Dedifferentiated amniotic fluid mesenchymal stem cell (primary cell): ENCODE measurements at regions not wholly inside any gene's neighbourhood (a gene's known extent, or its start where the extent isn't known, plus 50 kb on each side); places are given as distances from the start of the nearest gene placed in this dataset.

ENCODE experiments used
- DNase-seq: peaks from one replicate; pipeline ENCODE4 v3.0.0-alpha.2; 2016; ENCODE audit errors: extremely low spot score

GRCh38 chr10:28962768-28963167 lies 285.4 kb downstream of the BAMBI start:
- DNase-seq = no peak

- no peak for DNase-seq
Measured at GRCh38 chr10:28963539-28964221, 286.4 kb downstream of the BAMBI start.

GRCh38 chr10:28965937-28966336 lies 288.6 kb downstream of the BAMBI start:
- no peak for DNase-seq

DNA sequence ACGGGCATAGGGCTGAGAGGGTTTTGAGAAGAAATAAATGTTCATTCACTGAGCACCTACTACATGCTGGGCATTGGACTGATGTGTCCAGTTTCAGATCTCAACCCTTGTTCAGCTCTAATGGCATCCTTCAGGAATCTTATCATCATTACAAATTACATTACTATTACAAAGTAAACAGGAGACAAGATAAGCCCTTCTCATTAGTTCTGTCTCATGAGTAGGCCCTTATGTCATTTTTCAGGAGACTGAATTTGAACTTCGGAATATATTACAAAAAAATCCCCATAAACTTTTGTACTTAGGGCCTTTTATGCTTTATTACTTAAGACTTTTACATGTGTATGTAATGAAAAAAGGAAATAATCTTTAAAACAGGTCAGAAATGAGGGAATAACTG lies 289.7 kb downstream of the BAMBI start:
- no peak for DNase-seq

DNA sequence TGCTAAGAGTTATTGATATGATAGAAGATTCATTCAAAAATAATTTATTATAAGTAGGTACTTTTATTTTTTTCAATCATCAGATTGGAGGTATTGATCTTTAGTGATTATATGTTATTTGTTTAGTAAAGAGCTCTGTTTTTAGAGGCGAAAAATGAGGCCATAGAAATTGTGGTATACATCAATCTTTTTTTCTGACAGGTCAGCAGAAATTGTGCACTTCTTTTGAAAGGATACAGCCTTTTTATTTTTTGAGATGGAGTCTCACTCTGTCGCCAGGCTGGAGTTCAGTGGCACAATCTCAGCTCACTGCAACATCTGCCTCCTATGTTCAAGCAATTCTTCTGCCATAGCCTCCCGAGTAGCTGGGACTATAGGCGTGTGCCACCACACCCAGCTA lies 292.1 kb downstream of the BAMBI start:
- DNase-seq = no peak

GRCh38 chr10:28970231-28970630 lies 292.9 kb downstream of the BAMBI start:
- no peak for DNase-seq

DNA sequence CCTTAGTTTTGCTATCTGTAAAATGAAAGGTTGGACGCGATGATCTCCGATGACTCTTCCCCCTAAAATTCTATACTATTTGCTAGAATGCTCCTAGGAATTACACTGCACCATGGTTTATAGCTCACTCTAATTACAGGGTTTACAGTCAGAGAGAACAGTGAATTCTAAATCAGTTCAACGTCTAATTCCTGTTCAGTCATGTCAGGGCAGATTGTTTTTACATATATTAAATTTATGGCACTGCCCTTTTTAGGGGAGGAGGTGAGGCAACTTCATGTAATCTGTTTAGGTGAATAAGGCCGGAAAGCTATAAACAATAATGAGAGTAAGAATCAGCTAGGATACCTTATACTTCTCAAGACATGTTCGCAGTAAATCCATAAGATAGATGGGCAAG lies 293.9 kb downstream of the BAMBI start:
- DNase-seq = no peak

DNA sequence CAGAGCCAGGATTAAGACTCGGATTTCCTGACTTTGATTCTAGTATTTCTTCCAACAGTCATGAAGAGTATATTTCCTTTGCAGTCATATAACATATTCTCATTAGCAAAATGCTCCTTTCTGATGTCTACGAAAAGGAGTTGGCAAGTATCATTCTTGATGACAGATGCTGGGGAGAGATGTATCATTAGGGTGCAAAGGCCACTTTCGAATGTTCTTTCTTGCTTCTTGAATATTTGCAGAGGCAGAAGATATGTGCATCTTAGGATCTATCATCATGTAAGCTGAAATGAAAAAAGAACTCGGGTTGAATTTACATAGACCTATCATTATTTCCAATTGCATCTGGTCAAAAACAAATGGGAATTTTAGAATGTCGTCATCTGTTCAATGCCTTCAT lies 294.4 kb downstream of the BAMBI start:
- DNase-seq = no peak

GRCh38 chr10:28973309-28973972 lies 296.1 kb downstream of the BAMBI start:
- DNase-seq = no peak

DNA sequence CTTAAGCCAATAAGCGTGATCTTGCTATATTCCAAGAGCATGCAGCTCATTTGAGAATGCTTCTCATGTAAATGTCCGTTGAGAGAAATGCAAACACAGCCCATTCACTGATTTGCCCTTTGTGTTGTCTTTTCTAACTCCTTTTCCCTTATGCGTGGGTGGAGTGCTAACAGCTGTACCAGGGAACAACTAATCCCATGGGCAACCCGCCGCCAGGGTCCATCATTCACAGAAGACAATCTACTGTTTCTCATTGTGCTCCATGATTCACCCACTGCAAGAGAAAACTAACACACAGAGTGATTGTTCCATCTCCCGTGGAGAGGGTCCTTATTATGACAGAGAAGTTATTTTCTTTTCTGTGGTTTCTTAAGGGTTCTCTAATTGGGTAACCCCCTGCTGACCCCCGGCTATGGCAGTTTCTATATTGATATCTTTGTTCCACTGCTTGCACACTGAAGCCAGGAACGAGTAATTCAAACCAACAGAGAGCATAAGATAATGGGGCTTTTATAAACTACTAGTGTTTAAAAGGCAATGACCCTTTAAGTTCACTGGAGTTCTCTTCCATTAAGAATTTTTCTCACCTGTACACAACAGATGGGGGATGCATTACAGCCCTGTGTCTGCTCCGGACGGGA lies 298.7 kb downstream of the BAMBI start:
- no peak for DNase-seq

GRCh38 chr10:28977518-28977917 lies 300.2 kb downstream of the BAMBI start:
- DNase-seq = no peak

DNA sequence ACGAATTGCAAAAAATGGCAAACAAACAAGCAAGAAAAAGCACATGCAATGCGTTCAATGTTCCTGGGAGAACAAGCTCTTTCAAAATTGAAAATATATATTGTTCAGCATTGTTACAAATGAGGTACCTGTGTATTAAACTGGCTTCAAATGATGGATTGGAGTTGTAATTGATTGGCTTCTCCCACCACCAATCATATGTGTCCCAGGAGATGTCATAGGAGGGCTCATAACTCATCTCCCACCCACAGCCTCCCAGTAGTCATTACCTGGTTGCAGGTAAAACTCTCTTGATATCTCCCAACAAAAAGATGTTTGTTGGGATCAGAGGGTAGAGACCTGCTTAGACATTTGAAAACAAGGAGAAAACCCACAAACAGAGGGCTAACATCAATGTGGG lies 302.9 kb downstream of the BAMBI start:
- no peak for DNase-seq

GRCh38 chr10:28981007-28981406 lies 303.7 kb downstream of the BAMBI start:
- no peak for DNase-seq

GRCh38 chr10:28982974-28983373 lies 305.7 kb downstream of the BAMBI start:
- DNase-seq = no peak

DNA sequence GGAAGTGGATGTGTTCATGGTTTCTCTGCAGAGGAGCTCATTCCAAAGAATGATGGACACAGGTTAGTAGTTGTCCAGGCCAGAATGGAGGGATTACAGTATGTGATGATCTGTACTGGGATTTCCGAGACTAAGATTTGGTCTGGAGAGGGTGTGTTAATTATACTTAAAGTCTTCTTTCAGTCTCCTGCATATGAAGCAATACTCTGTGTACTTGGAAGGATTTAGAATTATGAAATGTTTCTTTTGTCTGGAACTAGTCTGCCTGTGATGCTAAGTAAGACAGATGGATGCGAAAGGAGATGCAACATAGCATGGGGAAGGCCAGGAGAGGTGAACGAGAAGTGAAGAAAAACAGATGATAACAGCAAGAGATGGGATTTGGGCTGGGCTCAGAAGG lies 305.1 kb upstream of the LYZL1 start:
- no peak for DNase-seq

- DNase-seq = peak; percentile 75
Measured at GRCh38 chr10:28984431-28984830, 304.4 kb upstream of the LYZL1 start.

DNA sequence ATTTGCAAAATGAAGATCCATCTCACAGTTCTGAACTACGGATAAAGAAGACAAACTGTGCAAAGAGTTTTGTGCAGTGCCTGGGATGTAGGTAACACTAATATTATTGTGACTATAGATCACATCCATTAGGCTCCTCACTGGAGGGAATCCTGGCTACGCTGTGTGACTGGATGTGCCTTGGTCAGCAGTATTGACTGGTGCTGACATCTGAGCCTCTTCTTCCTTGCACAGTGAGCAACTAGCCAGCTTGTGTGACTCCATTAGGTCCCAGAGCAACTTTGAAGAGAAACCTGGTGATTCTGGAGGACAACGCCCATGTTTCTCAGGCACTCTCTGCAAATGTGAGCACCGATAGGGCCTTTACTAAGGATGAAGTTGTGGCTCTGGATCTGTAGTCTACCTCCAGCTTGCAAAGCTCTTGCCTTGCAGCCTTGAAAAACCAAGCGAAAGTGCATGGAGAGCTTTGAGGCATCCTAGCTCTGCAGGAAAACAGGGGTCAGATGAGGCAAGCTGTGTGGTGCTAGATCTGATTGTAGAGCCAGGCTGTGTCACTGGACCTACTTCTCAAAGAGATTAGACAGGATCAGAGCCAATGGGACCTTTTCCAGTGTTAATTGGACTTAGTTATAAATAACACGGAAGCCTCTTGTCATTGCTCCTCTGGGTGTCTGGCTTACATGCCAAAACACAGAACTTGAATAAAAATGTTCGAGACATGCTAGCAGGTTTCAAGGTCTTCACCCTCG lies 303.6 kb upstream of the LYZL1 start:
- DNase-seq = no peak

DNA sequence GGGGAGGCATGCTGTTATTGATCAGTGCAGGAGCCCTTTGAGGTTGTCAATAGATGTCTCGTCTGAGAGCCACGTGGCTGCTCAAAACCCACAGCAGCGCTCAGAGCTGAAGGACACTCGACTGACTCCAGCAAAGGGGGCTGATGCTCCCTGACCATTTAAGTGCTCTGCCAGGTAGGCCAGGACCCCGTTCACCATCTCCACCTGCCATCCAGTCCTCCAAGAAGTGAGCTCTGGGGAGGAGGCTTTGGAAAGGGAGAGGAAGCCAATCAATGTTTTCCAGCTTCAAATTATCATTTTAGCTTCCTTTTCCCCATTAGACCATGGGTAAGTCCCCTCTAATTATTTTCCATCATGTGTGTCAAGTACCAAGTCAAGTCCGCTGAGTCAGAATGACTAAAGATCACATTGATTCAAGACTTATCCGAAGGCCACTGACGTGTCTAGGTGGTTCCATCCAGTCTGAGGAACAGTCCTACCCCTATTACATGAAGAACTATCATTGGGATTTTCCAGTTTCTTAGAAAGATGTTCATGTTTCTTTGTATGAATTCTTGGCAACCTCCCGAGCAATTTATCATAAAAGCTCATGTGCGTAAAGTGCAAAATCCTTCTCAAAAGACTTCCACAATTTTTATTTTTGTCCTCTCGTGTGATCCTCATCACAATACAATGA lies 302.6 kb upstream of the LYZL1 start:
- no peak for DNase-seq

- no peak for DNase-seq
Measured at GRCh38 chr10:28986856-28987255, 302.0 kb upstream of the LYZL1 start.

GRCh38 chr10:28987555-28988320 lies 301.1 kb upstream of the LYZL1 start:
- no peak for DNase-seq

DNA sequence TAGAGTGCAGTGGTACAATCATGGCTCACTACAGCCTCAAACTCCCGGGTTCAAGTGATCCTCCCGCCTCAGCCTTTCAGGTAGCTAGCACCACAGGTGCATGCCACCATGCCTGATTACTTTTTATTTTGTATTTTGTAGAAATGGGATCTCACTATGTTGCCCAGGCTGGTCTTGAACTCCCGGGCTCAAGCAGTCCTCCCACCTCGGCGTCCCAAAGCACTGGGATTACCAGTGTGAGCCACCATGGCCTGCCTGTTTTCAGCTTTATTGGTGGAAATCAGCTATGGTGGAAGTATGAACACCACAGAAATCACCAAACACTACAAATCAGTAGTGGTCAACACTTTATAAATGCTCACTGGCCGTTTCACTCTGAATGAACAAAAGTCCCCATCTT lies 299.9 kb upstream of the LYZL1 start:
- no peak for DNase-seq
